Gastrocnemius medialis (tissue), 4 donors: ENCODE measurements at regions not wholly inside any gene's neighbourhood (a gene's known extent, or its start where the extent isn't known, plus 50 kb on each side); places are given as distances from the start of the nearest gene placed in this dataset.
"Not testable (repeated sequence)": the region's sequence is repeated elsewhere in the genome, so short reads cannot be mapped to it uniquely, and the experiment has no call there.

ENCODE experiments used
- POLR2A ChIP-seq, 2 donors: fragments of 450-650 bp; IDR thresholded peaks; one replicate each; pipeline ENCODE4 v1.6.1; 2017; ENCODE audit warnings: antibody characterized with exemption in 2 of 2, mild to moderate bottlenecking in 2 of 2, moderate library complexity in 2 of 2
- TF ChIP-seq, protein P1 (sequence below), 5 experiments: fragments of 450-650 bp in 3 of 5; fragments of 200-600 bp in 2 of 5; sonication (generic) in 2 of 5; IDR thresholded peaks in 4 of 5; conservative IDR thresholded peaks in 1 of 5; 1 replicate in 4 of 5; 2 replicates in 1 of 5; pipeline ENCODE4 v1.5.1; 2016 to 2019; ENCODE audit warnings: antibody characterized with exemption in 5 of 5, mild to moderate bottlenecking in 3 of 5, moderate library complexity in 3 of 5

GRCh38 chr7:39854616-39855324 is 95.3 kb upstream of the CDK13 start:
- TF ChIP-seq, protein P1, sequence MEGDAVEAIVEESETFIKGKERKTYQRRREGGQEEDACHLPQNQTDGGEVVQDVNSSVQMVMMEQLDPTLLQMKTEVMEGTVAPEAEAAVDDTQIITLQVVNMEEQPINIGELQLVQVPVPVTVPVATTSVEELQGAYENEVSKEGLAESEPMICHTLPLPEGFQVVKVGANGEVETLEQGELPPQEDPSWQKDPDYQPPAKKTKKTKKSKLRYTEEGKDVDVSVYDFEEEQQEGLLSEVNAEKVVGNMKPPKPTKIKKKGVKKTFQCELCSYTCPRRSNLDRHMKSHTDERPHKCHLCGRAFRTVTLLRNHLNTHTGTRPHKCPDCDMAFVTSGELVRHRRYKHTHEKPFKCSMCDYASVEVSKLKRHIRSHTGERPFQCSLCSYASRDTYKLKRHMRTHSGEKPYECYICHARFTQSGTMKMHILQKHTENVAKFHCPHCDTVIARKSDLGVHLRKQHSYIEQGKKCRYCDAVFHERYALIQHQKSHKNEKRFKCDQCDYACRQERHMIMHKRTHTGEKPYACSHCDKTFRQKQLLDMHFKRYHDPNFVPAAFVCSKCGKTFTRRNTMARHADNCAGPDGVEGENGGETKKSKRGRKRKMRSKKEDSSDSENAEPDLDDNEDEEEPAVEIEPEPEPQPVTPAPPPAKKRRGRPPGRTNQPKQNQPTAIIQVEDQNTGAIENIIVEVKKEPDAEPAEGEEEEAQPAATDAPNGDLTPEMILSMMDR (IDR thresholded peaks at IDR 0.05 in 4 of 5, conservative IDR thresholded peaks at IDR 0.05 in 1 of 5), result not testable (repeated sequence)
- TF ChIP-seq POLR2A (IDR thresholded peaks at IDR 0.05), result not testable (repeated sequence)
